ENCODE measurements at regions not wholly inside any gene's neighbourhood (a gene's known extent, or its start where the extent isn't known, plus 50 kb on each side); places are given as distances from the start of the nearest gene placed in this dataset.
"Not testable (repeated sequence)": the region's sequence is repeated elsewhere in the genome, so short reads cannot be mapped to it uniquely, and the experiment has no call there.

DNA sequence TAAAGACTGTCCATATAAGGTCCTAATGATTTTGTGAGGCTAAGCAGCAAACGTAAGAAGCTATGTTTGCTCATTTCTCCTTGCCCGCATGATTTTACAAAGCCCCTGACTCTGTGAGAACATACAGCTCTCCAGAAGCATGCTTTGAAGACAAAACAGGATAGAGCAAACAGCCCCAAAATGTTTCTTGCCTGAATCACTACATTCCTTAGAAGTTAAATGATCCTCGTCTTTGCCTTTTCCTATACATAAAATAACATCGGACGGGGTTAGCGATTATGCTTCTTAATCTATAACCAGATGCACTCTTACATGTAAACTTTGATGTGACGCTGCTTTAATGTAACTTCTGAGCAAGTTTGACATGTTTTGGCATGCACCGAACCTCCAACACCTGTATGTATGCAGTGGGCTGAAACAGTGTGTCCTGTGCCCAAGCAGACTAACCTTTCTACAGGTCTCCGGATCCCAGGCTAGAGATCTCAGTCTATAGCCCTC lies 353.7 kb downstream of the CETN3 start:
- DNase-seq, result peak; percentile 91

DNA sequence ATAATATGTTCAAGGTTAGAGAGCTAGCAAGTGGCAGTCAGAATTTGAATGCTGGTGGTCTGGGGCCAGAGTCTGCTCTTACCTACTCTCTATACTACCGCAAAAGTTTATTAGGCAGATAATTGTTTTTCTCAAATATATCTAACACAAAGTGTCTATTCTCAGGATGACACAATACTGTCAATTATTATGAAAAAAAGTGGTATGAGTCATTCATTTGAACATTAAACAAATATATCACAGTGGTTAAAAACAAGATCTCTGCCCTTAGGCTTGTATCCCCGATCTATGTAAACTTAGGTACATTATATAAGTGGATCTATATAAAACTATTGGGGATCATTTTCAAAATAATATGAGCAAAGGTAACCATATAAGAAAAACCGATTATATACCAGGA lies 354.9 kb downstream of the CETN3 start:
- DNase-seq, result peak; percentile 8

DNA sequence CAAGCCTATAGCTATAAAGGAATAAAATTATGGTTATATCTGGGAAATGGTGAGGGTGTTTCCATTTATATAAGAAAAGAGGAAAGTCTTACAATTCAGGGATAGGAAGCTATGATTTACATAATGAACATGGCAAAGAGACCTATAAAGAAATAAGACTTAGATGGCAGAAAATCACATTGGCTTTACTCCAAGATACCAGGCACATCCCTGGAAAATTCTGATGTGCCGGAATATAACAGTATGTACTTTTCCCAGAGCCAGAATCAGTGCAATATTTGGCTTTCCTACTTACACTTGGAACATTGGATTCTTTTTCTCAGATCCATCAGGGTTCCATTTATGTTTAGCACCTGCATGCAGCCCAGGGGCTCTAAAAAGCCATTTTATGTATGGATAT lies 357.8 kb downstream of the CETN3 start:
- no peak for DNase-seq

- no peak for DNase-seq
Measured at GRCh38 chr5:90050103-90050502, 359.5 kb downstream of the CETN3 start.

DNA sequence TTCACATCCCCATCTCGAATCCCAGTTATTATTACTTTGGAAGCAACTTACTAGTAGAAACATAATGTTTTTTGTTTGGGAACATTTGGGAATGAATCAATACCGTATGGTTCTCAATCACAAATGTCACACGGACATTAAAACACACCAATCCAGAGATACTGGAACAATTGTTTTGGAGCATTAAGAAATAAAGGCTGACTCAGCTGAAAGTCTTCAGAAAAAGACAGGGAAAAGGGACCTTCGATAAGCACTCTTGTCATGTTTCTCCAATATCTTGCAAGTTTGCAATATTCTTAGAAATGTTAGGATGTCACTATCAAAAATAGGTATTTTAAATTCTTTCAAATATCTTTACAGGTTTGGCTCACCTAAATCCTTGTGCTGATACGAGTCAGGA lies 362.4 kb downstream of the CETN3 start:
- no peak for DNase-seq

GRCh38 chr5:90040082-90040481 lies 369.5 kb downstream of the CETN3 start:
- not testable (repeated sequence) for DNase-seq

DNA sequence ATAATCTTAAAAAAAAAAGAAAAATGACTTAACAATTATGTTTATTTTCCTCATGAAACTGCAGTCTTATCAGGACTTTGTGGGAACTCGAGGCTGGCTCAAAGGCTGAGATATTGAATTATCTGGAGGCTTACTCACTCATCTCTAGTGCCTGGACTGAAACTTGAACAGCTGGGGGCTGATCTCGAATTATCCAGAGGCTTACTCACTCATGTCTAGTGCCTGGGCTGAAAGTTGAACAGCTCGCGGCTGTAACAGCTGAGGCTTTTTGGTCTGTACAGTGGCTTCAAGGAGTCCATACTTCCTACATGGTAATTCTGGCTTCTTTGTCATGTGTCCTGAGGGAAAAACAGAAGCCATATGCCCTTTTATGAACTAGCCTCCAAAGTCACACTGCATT lies 371.9 kb downstream of the CETN3 start:
- DNase-seq, result peak; percentile 58

GRCh38 chr5:90022711-90023053 lies 386.9 kb downstream of the CETN3 start:
- DNase-seq, result peak; percentile 15

- peak; percentile 11 for DNase-seq
Measured at GRCh38 chr5:90022002-90022710, 387.4 kb downstream of the CETN3 start.

DNA sequence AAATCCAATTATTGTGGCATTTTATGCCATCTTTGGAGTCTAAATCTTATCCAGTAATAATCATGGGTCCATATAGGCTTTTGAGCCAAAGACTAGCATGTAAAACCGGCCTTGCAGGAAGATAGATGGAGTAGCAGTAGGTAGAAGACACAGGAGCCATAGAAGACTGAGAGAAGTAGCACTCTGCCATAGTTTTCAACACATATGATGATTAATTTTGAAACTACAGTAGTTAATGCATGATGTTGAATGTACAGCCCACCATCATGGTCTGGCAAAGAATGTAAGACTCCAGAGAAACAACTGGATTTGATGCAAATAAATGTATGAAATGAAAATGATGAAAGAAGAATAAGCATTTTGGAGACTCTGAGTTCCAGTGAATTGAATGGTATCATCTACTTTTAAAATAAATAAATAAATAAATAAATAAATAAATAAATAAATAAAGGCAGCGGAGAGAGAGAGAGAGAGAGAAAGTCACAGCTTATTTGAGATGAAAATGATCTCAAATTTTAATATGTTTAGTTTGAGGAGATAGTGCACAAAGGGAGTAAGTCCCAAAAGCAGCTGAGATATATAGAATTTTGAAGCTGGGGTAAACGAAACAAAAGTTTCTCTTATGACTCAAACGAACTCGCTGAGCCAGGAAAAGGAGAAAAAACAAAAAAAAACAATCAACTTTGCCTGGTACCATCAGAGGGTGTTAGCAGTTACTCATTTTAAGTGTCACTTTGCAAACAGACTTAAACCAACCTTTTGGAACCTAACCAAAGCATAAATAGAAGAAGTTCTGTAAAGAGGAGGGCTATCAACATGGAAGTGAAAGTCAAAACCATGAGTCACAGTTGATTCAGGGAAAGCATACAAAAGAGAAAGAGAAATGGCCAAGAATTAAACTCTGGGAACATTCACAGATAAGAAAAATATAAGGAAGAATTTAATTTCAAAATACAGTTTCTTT lies 388.7 kb downstream of the CETN3 start:
- DNase-seq, result peak; percentile 95

- no peak for DNase-seq
Measured at GRCh38 chr5:90017239-90017638, 392.3 kb downstream of the CETN3 start.

GRCh38 chr5:90015584-90016018 lies 394.0 kb downstream of the CETN3 start:
- DNase-seq, result peak; percentile 50

DNA sequence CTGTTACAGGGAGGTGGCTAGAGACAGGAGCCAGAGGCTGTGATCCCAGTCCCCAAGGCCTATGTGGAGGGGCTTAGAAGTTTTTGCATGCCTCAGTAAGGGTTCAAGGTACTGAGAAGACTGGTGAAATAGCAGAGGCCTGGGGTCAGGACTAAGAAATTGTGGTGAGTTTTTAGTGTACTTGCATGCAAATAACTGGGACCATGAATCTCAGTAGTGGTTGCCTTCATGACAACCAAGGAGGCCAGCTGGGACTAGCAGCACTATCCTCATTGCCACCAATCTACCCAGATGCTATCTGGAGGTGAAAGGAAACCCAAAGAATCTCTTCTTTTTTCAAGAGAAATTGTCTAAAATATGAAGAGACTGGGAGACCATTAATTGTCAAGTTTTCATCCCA lies 395.1 kb downstream of the CETN3 start:
- DNase-seq, result no peak

DNA sequence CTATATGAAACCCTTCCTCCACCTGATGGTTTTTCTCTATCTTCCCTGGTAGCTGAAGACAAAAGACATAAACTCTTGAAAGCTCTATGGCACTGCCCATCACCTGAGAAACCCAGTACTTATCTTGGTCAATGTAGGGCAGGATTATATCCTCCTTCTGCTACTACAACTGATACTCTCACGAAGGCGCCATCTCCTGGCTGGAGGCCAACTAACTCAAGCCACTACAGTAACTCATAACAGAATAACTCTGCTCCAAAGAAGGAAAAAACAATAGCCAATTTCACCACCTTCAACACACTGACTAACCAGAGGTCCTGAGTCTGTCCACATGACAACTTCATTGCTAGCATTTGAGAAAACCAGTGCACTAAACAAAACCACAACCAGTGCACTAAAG lies 409.2 kb downstream of the CETN3 start:
- no peak for DNase-seq

- no peak for DNase-seq
Measured at GRCh38 chr5:89998519-89999305, 410.8 kb downstream of the CETN3 start.

GRCh38 chr5:89996890-89997289 lies 412.7 kb downstream of the CETN3 start:
- no peak for DNase-seq

DNA sequence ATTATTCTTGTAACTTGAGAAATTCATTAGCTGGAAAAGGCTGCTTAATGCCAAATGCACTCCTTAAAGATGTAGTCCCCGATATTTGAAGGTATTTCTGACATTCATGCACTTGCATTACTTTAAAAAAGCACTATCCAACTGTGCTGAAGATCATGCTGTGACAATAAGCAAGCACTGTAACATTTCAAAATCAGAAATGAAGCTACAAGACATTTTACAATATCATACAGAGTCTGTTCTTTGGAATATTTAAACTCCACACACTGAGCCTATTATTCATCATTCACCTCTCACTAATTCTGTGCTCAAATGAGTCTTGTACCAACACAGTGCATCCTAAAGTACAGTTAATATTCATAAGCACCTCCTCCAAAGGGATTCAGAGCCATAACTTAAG lies 413.2 kb downstream of the CETN3 start:
- DNase-seq, result no peak

- peak; percentile 73 for DNase-seq
Measured at GRCh38 chr5:89994266-89994665, 415.3 kb downstream of the CETN3 start.

- no peak for DNase-seq
Measured at GRCh38 chr5:89992201-89992600, 417.4 kb downstream of the CETN3 start.

DNA sequence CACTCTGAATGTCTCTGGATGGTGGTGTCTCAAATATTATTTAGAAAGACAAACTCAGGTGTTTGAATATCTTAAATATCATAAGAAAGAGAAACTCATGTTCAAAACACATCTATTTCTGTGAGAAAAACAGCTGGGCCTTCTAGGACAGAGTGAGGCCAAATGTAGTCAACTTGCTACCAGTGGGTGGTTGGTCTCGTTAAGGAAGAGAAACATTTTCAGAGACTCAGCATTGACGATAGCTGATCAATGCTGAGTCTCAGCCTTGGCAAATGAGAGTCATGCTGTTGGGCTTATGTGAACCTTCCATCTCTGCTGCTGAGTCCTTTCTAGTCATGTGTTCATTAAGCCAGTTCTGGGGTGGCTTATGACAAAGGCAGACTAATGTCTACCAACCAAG lies 418.0 kb downstream of the CETN3 start:
- DNase-seq, result no peak

DNA sequence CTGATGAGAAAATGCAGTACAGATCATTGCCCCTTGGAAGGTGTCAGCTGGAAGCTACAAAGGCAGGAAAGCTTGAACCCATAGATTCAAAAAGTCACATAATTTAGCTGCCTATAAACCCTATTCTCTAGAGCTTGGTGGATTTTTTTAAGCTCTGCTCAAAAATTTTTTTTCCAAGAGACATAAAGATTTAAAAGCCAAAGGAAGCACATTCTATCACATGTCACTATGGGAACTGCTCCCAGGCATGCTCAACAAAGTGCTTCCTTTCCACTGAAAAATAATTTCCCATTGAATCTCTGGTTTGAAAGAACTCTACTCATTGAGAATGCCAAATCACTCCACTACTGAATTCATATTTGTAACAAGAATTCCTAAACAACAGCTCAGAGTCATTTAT lies 419.8 kb downstream of the CETN3 start:
- peak; percentile 60 for DNase-seq

DNA sequence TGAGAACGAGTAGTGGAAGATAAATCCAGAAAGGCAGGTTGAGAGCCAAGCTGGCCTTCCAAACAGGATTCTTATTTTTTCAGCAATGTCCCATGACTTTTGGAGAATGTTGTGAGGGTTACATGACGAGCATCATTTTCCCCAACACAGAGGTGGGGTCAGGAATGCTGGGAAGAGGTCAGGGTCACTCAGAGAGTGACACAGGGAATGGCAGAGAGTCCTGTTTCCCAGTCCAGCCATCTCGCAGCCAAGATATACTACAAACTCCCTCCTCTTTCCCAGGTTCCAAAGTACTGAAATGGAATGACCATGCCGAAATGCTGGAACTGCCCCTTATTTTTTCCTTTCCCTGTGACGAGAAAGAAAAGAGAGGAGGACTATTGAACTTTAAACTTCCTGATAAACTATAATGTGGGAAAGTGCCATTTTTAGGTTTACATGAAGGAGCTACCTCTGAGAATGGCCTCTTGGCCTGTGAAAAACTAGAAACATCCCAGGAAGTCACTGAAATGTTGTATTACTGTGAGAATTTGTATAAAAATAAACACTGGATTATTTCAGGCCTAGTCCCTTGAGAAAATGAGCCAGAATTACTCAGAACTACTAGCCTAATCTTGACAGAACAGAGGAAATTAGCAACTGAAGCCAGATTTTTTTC lies 420.4 kb downstream of the CETN3 start:
- peak; percentile 83 for DNase-seq
